GM18868 (cell line): ENCODE measurements at regions not wholly inside any gene's neighbourhood (a gene's known extent, or its start where the extent isn't known, plus 50 kb on each side); places are given as distances from the start of the nearest gene placed in this dataset.
"Not testable (repeated sequence)": the region's sequence is repeated elsewhere in the genome, so short reads cannot be mapped to it uniquely, and the experiment has no call there.

Source experiments
- ATAC-seq: cut with Tn5 transposase; IDR thresholded peaks from one replicate; pipeline ENCODE4 v1.9.1; 2021; ENCODE audit warnings: mild to moderate bottlenecking, moderate library complexity; ENCODE audit not compliant: unreplicated experiment

DNA sequence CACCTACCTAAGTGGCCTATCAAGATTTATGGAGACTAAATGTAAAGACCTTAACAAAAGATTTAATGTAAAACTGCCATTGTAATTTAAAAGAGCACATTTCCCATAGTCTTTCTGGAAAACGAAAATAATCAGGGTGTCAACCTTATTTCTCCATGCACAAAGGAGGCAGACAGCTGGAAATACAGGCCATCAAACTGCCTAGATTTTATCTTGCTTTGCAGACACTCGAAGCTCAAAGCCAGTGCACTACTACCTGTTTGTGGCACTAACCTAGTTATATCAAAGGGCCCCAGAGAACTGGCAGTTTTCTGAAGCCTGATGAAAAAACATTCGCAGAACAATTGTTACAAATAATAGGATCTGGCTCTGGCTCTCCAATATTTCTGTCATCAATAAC, 863.9 kb downstream of the STPG2 start:
- ATAC-seq = no peak

DNA sequence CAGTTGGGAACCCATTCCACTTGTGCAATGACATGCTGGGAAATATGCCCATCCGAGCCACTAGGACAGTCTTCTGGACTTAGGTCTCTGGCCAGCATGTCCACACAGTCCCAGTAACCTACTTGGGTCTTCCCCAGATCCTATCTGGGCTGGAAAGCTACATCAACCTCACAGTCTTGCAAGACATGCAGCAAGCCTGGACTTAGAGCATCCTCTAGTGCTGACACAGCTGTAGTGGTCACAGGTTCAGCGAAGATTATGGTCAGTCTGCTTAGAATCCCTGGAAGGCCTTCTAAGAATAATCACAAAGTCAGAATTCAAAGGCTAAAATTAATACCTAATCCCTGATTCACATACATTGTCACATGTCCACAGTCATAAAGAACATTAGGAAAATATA, 842.7 kb downstream of the STPG2 start:
- no peak for ATAC-seq

DNA sequence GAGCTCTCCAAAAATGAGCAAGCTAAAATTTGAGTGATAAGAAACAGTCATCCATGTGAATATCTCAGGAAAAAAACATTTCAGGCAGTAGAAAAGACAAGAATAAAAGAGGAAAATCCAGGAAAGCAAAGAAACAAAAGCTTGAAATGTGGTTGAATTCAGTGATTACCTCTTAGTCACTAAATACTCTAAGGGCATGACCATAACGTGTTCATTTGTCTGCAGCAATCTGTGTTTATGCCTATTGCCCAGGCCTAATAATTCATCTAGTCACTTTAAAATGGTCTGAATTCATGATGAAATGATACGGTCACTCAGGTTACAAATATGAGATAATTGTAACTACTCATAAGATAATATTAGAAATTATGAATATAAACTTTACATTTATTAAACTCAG, 837.9 kb downstream of the STPG2 start:
- ATAC-seq = no peak

DNA sequence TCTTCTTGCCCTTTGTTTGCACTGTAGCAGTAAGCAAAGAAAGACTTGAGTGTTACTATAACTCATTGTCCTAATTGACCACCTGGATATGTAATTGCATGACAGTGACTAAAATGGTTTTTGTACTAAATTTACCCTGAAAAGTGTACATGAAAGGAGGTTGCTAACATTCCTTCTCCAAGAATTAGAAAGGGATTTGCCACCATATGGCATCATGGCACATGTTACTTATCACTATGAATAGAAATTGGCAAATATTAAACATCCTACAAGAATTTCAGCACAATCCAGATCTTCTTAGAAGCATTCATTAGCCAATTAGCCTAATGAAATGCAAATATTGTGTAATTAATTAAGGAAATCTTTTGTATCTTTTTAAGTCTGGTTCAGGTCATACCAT, 834.2 kb downstream of the STPG2 start:
- ATAC-seq = no peak

DNA sequence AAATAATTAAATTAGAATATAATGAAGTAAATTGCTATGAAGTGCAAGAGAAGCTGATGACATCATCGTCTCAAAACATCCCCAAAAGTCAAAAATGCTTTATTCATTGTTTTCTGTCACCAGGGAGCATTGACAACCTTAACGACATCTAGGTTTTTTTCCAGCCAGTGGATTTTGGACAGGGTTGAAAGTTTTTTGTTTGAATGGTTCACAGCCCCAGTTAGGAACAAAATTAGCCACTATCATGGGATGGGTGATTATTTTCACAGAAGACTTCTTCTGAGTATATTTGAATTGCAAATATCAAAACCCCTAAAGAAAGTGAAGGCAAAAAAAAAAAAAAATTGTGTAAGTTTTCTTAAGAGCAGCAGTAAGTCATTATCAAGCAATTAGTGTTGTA, 826.1 kb downstream of the STPG2 start:
- ATAC-seq = no peak

DNA sequence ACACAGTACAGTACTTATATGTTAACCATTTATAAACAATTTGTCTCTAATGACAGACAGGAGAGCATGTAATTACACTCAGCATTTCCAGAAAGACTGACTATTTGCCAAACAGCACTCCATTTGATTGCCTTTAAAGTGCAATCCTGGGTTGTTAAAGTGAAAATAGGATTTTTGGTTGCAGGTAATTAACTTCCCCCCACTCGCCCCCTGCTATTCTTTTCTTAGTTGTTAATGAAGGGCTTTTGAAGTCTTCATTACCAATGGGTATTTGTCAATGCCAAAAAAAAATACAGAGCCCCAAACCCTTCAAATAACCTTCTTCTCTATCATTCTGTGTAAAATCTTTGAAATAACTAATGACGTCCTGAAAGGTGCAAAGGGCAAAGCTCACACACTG, 825.6 kb downstream of the STPG2 start:
- ATAC-seq = no peak

DNA sequence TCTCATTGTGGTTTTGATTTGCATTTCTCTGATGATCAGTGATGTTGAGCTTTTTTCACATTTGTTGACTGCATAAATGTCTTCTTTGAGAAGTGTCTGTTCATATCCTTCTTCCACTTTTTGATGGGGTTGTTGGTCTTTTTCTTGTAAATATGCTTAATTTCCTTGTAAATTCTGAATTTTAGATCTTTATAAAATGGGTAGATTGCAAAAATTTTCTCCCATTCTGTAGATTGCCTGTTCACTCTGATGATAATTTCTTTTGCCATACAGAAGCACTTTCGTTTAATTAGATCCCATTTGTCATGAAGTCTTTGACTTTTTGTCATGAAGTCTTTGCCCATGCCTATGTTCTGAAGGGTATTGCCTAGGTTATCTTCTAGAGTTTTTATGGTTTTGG, 817.5 kb downstream of the STPG2 start:
- ATAC-seq = not testable (repeated sequence)

DNA sequence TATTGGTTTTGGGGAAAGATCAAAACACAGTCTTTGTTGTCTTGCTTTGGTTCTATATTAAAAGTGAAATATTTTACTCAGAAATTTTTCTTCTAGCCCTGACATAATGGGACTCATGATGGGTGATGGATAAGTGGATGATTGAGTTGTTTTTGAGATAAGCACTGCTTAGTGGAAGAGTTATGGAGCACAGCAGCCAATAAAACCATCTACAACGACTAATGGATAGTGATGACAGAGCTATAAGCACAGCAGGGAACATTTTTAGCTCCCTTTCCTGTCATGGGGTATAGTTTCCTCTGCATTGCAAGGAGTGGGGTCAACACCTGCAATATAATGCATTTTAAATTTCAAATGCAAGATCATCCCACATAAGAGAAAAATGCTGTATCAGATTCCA, 812.4 kb downstream of the STPG2 start:
- ATAC-seq = no peak

DNA sequence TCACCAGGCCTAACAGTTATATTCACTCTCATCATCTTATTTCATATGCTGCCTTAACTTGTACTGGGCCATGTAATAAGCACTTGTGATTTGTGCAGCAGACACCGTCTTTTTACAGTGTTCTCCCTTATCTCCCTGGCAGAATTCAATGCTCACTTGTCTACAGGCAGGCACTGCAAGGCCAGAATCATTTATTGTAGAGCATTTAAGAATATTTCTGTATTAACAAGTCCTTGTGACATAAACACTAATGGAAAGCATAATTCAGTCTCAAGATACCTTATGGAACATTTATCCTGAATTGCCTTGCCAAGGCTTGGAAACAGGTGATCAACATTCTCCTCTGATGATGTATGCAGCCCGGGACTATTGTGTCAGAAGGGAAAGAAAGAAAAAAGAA, 808.9 kb downstream of the STPG2 start:
- ATAC-seq = no peak

DNA sequence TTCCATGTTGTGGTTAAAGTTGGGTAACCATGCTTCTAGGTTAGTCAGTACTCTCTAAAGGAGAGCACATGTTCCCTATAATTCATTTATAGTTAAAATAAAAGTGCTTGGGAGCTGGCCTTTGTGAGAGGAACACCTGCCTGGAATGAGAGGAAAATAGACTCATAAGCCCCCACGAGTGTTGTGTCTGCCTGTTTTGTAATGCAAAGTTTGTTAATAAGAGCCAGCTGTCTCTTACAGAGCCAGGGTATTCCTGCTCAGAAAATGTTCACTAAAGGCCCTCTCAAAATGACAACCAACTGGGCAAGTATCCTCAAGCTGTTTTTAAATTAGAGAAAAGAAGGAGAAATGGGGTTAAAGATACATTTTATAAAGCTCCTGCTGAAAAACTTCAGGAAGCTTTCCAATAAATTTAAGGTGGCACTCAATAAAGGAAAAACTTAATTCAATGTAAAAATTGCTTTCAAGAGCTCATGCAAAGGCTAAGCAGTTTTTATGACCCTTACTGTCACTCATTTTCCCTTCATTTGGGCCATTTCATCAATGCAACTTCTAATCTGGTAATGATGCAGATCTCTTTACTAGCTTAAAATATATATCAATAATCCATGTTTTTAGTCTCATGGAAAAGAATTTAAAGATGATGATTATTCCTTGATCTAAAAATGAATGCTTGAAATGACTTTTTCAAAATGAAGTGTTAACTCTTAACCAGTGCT, 793.6 kb downstream of the STPG2 start:
- ATAC-seq = no peak

DNA sequence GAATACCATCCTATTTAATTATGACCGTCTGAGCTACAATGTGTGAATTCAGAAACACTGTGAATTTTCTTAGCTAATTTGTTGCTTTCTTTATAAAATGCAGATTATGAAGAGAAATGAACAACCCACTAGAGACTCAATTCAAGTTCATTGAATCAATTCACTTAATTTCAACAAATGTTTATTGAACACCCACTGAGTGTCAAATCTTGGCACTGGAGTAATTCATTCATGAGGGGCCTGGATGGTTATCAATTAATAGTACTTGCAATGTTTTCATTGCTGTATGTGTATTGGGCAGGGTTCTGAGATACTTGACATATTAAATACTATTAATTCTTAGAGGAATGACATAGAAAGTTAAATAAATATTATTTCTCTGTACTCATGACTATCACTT, 789.4 kb downstream of the STPG2 start:
- no peak for ATAC-seq

DNA sequence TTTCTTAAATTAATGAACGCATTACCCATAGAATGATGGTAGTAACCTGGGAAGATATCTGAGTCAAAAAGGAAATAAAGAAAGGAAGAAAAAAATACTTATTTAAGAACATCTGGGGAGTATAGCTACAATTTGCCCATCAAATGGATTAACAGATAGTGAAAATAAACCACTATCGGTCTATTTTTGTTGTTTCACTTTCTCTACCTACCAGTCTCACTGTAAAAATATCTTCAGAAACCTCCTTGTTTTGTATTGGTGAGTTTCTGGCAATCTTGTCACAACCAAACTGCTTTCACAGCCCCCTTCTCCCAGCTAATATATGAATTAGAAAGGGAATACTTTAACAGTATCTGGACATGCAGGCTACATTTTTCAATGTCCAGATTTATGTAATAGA, 783.5 kb downstream of the STPG2 start:
- no peak for ATAC-seq

DNA sequence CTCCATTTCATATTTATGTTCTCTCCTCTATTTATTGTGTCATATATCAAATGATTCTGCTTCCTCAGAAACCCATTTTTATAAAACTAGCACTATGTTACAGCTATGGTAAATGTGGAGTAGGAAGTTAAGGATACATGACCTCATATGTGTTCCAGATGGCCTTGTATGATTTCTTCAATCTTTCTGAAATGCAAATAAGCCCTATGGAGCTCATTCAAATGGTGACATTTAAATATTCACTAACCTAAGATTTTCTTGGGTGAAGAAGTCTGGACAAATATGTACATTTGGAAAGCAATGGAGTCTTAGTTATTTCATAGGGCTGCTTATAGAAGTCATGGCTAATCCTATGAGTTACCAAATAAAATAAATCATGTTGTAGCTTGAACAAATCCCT, 782.5 kb downstream of the STPG2 start:
- ATAC-seq = no peak

DNA sequence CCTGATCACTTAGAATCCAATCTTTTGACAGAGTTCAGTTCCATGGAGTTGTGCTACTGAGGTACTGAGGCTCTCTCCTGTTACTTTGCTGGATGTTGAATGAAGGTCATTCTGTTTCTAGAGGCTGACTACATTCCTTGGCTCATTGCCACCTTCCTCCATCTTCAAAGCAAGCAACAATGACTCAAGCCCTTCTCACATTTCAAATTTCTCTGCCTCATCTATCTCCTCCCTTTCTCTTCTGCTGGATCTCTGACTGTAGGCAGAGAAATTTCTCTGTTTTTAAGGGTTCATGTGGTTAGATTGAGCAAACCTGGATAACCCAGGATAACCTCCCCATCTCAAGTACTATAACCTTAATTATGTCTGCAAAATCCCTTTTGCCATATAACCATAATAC, 775.4 kb downstream of the STPG2 start:
- no peak for ATAC-seq

DNA sequence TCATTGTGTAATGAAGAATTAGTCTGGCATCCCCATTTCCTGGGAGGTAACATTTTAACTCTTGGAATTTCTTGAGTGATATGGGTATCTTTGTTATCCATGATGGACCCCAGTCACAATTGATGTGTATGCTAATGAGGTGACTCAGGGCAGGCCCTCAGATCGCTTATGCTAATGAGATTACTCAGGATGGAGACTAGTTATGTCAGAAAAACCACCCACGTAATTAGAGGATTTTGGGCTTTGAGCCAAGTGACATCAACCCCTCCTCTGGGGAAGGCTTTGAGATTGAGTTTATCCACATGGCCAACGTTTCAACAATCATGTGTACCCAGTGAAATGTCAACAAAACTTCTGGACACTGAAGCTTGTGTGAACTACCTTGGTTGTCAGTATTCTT, 772.7 kb downstream of the STPG2 start:
- ATAC-seq = no peak

DNA sequence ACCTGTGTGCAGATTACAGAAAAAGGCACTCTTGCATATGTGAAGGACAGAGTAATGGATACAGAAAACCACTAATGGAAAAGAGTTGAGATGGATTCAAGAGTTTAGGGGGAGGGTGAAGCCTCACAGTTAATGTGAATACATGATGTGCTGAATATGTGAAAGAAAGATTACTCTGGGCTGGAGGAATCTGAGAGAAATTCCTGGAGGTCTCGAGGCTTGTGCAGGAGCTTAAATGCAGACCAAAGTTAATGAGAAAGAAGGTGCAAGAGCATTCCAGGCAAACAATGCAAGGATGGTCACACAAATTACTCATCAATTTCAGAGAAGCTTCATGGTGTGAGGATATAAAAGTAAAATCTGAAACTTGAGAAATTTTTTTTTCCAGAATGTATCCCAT, 768.8 kb downstream of the STPG2 start:
- ATAC-seq = no peak

DNA sequence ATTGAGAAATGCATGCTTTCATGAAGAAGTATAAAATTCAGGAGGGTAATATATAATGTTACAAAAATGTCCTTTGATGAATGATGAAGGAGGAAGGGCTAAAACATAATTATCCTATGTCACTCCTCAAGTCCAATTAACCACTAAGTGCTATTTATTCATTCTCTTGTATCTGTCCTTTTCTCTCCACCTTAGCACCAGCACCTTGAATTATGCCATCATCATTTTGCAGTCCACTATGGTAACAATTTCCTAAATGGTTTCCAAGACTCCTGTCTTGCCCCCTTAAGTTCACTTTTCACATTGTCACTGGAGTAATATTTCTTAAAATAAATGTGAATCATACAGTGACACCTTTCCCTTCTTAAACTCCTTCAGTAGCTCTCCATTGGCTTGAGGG, 756.3 kb downstream of the STPG2 start:
- no peak for ATAC-seq

DNA sequence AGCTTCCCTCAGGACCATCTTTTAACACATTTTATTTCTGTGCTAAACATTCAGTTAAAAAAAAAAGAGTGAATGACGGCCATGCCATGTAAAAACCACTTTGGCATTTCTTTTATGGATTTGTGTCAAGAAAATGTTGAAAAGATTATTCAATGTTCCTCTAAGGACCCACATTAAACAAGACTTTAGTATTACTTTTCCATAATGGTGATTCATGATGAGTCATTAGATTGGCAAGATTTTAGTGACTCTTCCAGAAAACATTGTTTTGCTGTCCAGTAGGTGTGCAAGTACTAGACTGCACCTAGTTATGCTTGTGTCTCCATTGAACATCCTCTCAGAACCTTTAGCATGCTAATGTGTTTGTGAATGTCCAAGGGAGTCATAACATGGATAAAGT, 748.6 kb downstream of the STPG2 start:
- ATAC-seq = no peak

DNA sequence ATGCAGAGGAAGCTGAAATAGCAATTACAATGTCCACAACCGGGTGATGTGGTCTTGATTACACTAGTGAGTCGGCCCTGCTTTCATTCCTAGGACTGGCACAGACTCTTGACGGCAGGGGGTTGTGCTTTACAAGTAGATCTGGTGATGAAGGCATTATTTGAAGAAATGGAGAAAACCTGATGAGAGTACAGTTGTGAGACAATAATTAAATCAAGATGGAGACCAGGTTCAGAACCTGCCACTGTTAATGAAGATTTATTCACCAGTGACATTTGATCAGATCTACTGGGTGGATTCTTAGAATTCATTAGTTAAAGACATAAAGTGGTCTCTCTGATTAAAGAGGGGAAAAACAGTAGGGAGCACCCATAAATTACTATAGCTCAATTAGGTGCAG, 747.2 kb downstream of the STPG2 start:
- ATAC-seq = no peak

DNA sequence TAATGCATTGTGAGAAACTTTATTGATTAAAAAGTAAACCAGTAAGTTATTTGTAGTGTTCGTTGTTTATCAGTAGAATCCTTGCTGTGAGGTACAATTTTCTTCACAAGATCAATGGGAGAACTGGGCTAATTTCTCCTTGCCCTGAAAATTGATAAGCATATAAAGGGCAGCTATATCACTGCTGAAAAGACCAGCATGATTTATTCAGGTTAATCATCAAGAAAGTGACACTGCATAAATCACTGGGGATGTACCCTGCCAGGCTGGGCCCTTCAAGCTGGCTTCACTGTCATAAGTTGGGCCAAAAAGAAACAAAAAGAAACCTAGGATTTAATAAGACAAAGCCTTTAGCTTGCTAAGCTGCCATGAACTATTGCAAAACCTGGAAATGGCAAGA, 746.7 kb downstream of the STPG2 start:
- no peak for ATAC-seq

DNA sequence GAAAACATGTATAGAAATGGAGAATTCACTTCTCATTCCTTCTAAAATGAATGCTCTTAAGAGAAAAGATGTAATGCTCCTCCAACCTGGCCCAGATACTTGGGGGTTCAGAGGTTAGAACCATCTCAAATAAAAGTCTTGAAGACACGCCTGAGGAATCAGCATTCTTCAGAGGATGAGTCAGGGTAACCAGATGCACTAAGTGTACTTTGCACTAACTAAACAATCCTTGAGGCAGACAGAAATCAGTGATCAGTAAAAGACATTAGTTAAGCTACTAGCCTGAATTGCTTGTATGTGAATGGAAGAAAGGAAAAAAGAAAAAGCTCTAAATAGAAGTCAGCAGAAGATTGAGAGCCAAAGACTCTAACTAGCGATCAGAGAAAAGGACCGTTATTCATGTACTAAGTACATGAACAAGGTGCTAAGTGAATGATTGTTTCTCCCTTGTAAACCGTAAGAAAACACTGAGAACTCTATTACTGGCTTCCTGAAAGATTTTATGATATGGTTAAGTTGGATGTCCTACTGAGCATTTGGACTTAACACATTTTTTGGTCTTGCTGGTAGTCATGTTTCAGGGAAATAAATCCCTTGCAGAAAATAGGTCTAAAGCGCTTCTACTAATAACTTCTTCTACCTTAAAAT, 738.3 kb downstream of the STPG2 start:
- no peak for ATAC-seq

DNA sequence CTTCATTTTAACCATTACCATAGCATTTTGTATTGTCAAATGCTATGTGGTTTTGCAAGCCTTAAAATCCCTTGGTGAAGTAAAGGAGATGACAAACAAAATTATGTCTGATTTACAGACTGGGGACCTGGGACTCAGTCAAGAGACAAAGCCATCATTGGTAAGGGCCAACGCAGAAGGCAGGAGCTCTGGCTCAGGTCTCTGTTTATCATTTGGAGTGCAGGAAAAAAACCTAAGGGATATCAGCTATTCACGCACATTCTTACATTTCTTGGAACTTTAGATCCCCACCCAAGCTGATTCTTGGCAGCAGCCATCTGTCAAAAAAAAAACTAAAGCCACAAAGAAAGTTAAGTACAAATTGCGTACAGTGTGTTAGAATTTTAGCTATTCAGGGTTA, 731.9 kb downstream of the STPG2 start:
- no peak for ATAC-seq

DNA sequence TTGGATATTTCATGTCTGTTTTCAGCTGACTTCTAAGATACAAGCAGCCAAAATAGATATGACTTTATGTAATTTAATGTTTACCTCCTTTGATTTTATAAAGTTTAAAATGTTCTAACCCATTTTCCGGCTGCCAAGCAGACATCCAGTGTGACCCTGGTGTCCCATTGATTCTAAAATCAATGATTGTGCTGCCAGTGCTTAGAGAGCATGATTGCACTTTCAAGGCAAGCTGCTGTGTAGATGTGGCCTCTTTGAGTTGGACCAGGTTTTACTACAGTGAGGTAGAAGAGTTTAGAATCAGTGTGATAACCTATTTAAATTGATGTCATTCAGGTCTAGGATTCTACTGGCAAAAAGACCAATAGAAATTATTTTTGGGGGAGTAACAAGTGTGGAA, 730.9 kb downstream of the STPG2 start:
- ATAC-seq = no peak
